ENCODE measurements at regions not wholly inside any gene's neighbourhood (a gene's known extent, or its start where the extent isn't known, plus 50 kb on each side); places are given as distances from the start of the nearest gene placed in this dataset.
"Not testable (repeated sequence)": the region's sequence is repeated elsewhere in the genome, so short reads cannot be mapped to it uniquely, and the experiment has no call there.

- Histone ChIP-seq H3K4me3 (ENCODE audit: low read depth, low read length) (no peak overlapping the region), H3K27me3 (ENCODE audit: control insufficient read depth, insufficient read depth, low read length) (no peaks in the 10 kb centered on the region), H3K36me3 (ENCODE audit: control insufficient read depth, insufficient read depth, low read length) (no peaks in the 10 kb centered on the region)
- no peak for TF ChIP-seq CTCF (IDR thresholded peaks at IDR 0.05; ENCODE audit: insufficient read depth, low read depth, low read length)
- POLR2A ChIA-PET: no interaction called here
- no peak for DNase-seq (ENCODE audit: low read depth)
- CTCF ChIA-PET: no interaction called here
Observed at GRCh38 chr2:208609166-208609804, 202.7 kb downstream of the PTH2R start.

- DNase-seq (ENCODE audit: low read depth); H3K36me3 ChIP-seq (ENCODE audit: control insufficient read depth, insufficient read depth, low read length); H3K4me3 ChIP-seq (ENCODE audit: low read depth, low read length); POLR2A ChIA-PET; H3K27me3 ChIP-seq (ENCODE audit: control insufficient read depth, insufficient read depth, low read length); CTCF ChIA-PET: not testable (repeated sequence)
Observed at GRCh38 chr2:208615675-208616074, 209.1 kb downstream of the PTH2R start.

GRCh38 chr2:208618220-208618619 is 211.6 kb downstream of the PTH2R start:
- no peaks in the 10 kb centered on the region for H3K36me3 ChIP-seq (ENCODE audit: control insufficient read depth, insufficient read depth, low read length)
- POLR2A ChIA-PET: no interaction called here
- CTCF ChIA-PET: no interaction called here
- TF ChIP-seq CTCF (IDR thresholded peaks at IDR 0.05; ENCODE audit: insufficient read depth, low read depth, low read length): no peak
- no peak for DNase-seq (ENCODE audit: low read depth)
- H3K4me3 ChIP-seq (ENCODE audit: low read depth, low read length): no peak overlapping the region
- no peaks in the 10 kb centered on the region for H3K27me3 ChIP-seq (ENCODE audit: control insufficient read depth, insufficient read depth, low read length)

GRCh38 chr2:208619993-208620392 is 213.4 kb downstream of the PTH2R start:
- CTCF ChIA-PET: interaction anchor here (0.7 kb wide), 1 partner anchor 1608 kb away, joined by 3 read pairs; no protein-coding TSS in a partner anchor
- POLR2A ChIA-PET: no interaction called here
- Histone ChIP-seq H3K4me3 (ENCODE audit: low read depth, low read length) (no peak overlapping the region), H3K36me3 (ENCODE audit: control insufficient read depth, insufficient read depth, low read length) (no peaks in the 10 kb centered on the region), H3K27me3 (ENCODE audit: control insufficient read depth, insufficient read depth, low read length) (no peaks in the 10 kb centered on the region)
- no peak for DNase-seq (ENCODE audit: low read depth)
- TF ChIP-seq CTCF (IDR thresholded peaks at IDR 0.05; ENCODE audit: insufficient read depth, low read depth, low read length): no peak

- POLR2A ChIA-PET: no interaction called here
Observed at GRCh38 chr2:208620487-208620978, 213.9 kb downstream of the PTH2R start.

More at GRCh38 chr2:208620487-208620978, 213.9 kb downstream of the PTH2R start:
- TF ChIP-seq CTCF (IDR thresholded peaks at IDR 0.05; ENCODE audit: insufficient read depth, low read depth, low read length): no peak
- no peak for DNase-seq (ENCODE audit: low read depth)
- H3K27me3 ChIP-seq (ENCODE audit: control insufficient read depth, insufficient read depth, low read length): no peaks in the 10 kb centered on the region
- no peak overlapping the region for H3K4me3 ChIP-seq (ENCODE audit: low read depth, low read length)
- H3K36me3 ChIP-seq (ENCODE audit: control insufficient read depth, insufficient read depth, low read length): no peaks in the 10 kb centered on the region
- CTCF ChIA-PET: interaction anchor here (0.7 kb wide), 1 partner anchor 1608 kb away, joined by 3 read pairs; no protein-coding TSS in a partner anchor

Data from BJ (cell line).